GM10266 (cell line): ENCODE measurements at regions not wholly inside any gene's neighbourhood (a gene's known extent, or its start where the extent isn't known, plus 50 kb on each side); places are given as distances from the start of the nearest gene placed in this dataset.

Experiments
- DNase-seq: peaks from one replicate; pipeline ENCODE4 v3.0.0; 2012; ENCODE audit errors: extremely low spot score
- TF ChIP-seq, protein P1 (sequence below): IDR thresholded peaks from 2 replicates; pipeline ENCODE4 v1.5.1; 2012; ENCODE audit warnings: mild to moderate bottlenecking, low read depth; ENCODE audit not compliant: control insufficient read depth, insufficient read depth; ENCODE audit errors: missing control alignments

DNA sequence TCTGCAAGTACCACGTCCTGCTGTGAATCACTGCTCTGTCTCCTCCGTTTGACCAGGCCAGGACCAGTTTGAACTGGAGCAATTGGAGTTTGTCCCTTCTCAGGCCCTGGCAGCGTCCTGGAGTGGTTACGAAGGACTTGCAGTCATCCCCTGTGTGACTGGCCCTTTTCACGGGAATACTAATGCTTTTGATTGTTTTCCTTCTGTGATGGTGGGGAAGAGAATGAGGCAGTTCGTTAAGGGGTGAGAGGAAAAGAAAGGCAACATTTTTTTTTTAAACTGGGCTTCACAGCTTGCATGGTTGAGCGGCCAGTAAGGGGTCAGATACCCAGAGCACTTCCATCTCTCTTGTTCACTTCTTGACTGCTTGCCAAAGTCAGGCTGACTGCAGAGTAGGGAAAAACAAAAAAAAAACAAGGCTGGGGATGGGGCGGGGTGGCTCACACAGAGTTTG is 153.5 kb upstream of the STK32A start:
- no peak for DNase-seq

DNA sequence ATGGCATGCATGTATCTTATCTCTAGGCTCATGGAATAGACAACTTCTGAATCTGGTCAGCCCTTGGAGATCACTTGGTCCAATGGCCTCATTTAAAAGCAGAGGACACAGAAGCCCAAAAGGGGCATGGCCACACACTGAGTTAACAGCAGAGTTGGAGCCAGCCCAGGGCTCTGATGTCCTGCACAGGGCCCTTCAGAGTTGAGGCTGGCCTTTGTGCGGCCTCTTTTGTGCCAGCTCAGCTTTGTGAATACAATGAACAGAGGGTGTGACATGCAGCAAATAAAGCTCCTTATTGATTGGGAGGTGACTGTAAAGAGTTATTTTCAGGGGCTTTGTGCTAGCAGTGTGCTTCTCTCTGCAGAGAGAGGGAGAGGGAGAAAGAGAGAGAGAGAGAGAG is 150.1 kb upstream of the STK32A start:
- TF ChIP-seq, protein P1, sequence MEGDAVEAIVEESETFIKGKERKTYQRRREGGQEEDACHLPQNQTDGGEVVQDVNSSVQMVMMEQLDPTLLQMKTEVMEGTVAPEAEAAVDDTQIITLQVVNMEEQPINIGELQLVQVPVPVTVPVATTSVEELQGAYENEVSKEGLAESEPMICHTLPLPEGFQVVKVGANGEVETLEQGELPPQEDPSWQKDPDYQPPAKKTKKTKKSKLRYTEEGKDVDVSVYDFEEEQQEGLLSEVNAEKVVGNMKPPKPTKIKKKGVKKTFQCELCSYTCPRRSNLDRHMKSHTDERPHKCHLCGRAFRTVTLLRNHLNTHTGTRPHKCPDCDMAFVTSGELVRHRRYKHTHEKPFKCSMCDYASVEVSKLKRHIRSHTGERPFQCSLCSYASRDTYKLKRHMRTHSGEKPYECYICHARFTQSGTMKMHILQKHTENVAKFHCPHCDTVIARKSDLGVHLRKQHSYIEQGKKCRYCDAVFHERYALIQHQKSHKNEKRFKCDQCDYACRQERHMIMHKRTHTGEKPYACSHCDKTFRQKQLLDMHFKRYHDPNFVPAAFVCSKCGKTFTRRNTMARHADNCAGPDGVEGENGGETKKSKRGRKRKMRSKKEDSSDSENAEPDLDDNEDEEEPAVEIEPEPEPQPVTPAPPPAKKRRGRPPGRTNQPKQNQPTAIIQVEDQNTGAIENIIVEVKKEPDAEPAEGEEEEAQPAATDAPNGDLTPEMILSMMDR = no peak
- no peak for DNase-seq

More for the DNA sequence above, 153.5 kb upstream of the STK32A start:
- TF ChIP-seq, protein P1 = no peak

DNA sequence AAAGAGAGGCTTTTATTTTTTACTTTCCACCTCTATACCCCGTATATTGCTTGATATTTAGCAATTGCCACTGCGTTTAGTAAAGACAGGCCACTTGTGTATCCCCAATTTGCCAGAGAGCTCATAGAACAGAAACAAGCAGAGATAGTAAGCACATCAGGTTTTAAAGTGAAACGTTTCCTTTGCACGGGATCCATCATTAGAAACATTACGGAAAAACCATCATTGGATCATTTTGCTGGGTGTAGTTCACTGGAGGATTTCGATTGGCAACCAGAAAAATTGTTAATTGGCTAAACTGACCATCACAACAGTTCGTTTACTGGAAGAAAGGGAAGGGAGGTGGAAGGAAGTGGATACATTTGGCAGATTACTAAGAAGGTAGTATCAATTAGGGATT is 149.4 kb upstream of the STK32A start:
- no peak for DNase-seq
- TF ChIP-seq, protein P1 = no peak

DNA sequence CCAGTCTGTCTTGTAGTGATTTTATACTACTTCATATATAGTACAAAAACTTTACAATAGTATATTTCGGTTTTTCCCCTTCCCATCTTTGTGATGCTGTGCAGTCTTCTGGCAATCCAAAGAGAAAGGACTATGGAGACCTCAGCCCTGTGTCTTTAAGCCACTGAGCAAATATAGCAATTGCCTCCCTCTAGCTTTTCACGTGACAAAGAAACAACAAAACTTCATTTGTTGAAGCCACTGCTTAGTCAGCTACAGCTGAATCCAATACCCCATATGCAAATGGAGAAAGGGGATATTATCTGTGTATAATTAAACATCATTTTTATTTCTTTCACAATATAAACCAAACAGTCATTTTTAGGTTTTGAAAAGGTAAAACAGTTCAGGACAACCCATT is 142.8 kb upstream of the STK32A start:
- no peak for DNase-seq
- TF ChIP-seq, protein P1 = no peak

DNA sequence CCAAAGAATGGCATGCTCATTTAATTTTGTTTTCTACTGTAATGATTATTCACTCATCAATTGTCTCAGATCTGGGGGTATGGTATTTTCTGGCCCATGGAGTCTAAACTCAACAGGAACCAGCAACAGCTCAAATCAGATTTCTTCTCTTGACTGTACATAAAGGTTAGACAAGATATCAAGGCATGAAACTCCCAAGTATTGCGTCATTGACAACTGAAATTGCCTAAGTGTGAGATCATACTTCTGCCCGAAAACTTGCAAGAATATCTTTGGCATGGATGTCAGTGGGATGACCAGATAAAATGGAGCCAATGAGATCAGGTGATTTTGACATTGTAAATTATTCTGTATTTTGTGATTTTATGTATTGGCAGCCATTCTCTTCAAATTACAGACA is 141.7 kb upstream of the STK32A start:
- no peak for DNase-seq

DNA sequence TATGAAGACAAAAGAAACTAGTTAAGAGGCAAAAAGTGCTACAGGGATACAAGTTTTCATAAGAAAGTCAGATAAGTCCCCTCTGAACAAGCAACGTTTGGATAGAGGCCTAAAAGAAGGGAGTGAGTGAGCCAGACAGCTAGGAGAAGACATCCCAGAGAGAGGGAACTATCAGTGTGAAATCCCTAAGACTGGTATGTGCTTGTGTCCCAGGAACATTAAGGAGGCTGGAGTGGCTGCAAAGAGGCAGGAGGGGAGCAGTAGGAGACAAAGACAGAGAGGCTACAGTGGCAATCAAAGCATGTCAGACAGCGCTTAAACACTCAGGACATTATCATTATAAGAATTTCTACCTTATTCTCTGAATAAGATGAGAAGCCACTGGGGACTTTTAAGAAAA is 139.1 kb upstream of the STK32A start:
- DNase-seq = no peak
- TF ChIP-seq, protein P1 = no peak

More for the DNA sequence above, 141.7 kb upstream of the STK32A start:
- TF ChIP-seq, protein P1 = no peak

DNA sequence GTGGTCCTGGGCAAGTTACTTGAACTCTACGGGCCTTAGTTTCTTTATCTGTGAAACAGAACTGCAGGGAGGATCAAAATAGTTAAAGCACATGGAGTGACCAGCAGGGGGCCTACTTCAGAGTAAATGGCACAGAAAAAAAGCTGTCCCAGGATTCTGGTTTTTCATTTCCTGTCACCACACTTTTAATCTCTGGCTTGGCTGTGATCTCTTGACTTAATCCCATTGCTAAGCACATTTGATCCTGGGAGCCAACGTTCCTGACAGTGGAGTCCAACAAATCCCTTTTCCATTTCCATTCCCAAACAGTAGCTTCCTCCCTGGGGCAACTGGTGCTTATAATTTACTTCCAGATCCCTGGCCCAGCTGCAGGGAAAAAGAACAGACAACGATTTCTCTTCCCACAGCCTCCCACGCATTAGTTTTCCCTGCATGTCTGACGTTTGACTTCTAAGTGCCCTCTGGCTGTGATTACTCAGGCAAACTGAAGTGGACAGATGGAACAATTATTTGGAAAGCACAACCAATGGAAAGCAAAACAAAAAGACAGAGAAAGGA is 136.5 kb upstream of the STK32A start:
- TF ChIP-seq, protein P1 = peak; percentile 48
- peak; percentile 9 for DNase-seq
